SK-N-MC (cell line): ENCODE measurements at regions not wholly inside any gene's neighbourhood (a gene's known extent, or its start where the extent isn't known, plus 50 kb on each side); places are given as distances from the start of the nearest gene placed in this dataset.

Experiments used
- EZH2 ChIP-seq: fragments of 200-600 bp; sonication (generic); IDR thresholded peaks from one replicate; pipeline ENCODE4 v1.6.1; 2017; ENCODE audit warnings: antibody characterized with exemption
- FOXP2 ChIP-seq: optimal IDR thresholded peaks from 2 replicates; pipeline ENCODE3; 2011; ENCODE audit warnings: mild to moderate bottlenecking, moderate library complexity; ENCODE audit not compliant: insufficient read depth; ENCODE audit errors: extremely low read length, control extremely low read depth
- POLR2AphosphoS5 ChIP-seq: IDR thresholded peaks from 2 replicates; pipeline ENCODE4 v1.6.1; 2012; ENCODE audit warnings: mild to moderate bottlenecking, low read depth, low read length, borderline replicate concordance

DNA sequence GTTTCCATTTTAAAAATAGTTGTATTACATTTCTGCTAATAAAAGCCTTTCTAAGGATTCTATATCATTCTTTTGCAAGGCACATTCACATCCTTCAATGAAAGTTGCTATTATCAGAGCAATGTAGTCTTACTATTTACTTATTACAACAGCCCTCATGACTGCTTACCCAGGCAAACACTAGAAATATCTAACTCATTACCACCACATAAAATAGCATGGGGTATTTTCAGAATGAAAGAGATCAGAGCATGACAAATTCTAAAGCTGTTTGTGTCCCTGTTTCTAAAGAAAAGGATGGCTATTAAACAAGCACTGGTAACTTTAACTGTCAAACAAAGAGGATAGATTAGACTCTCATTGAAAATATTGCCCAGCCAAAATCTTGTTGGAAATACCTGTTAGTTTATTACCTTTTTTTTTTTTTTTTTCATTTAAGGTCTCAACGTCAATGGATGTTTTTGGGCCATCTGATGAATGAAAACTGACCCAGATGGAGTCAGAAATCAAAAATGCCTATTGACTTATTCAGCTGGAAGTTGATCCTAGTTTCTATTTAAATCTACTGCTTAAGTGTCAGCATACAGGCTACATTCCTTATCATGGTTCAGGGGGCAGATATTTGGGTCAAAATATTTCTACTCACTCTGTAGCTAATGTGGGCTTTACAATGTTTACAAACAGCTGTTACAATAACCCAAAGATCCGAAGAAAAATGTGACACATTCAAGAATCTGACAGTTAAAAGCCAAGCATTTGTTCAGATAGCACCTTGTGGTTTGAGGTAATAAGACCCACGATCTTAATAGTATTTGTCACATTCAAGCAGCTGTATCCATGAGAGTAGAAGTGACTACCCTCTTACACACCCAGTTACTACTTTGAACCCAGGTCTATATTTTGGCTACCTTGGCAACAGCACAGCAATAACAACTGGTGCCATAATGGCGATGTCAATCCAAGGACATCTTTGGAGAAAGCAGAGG lies 554.8 kb upstream of the MEF2C start:
- no peak for TF ChIP-seq POLR2AphosphoS5
- no peak for TF ChIP-seq EZH2
- no peak for TF ChIP-seq FOXP2
